H4 (cell line): ENCODE measurements at regions not wholly inside any gene's neighbourhood (a gene's known extent, or its start where the extent isn't known, plus 50 kb on each side); places are given as distances from the start of the nearest gene placed in this dataset.
"Not testable (repeated sequence)": the region's sequence is repeated elsewhere in the genome, so short reads cannot be mapped to it uniquely, and the experiment has no call there.

Experiments used
- DNase-seq: peaks from one replicate; pipeline ENCODE4 v3.0.0-alpha.2; 2015; ENCODE audit warnings: low spot score

GRCh38 chr21:28704746-28705145 is 287.9 kb downstream of the LTN1 start:
- peak; percentile 8 for DNase-seq

- DNase-seq, result no peak
These were observed 288.8 kb downstream of the LTN1 start for GRCh38 chr21:28703861-28704260.

DNA sequence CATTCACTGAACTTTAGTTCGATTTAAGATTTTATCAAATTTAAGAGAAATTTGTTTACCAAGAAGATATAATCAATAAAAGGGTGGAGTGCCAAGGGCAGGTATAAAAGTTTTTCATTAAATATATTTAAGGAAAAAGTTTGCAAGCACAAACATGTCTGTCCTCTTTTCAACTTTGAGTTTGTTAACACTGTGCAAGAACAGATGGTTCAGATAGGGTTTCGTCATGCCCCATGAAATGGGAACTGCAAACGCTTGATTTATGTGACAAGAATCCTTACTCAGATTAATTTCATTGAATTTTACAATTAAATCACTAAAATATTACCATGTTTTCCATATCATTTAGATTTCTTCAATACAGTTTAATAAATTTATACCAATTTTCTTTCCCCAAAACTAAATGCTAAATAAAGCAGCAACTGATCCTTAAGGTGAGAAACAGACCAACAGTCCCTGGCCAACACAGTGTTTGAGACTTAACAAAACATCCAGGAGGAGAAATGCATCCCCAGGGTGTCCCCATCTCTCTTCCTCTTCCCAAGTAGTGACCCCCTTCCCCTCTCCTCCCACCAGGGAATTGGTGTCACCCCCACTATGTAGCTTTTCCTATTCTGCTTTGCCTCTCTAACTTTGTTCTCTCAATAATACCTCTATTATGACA is 292.9 kb downstream of the LTN1 start:
- DNase-seq, result no peak

- no peak for DNase-seq
These were observed 293.5 kb downstream of the LTN1 start for GRCh38 chr21:28699186-28699585.

DNA sequence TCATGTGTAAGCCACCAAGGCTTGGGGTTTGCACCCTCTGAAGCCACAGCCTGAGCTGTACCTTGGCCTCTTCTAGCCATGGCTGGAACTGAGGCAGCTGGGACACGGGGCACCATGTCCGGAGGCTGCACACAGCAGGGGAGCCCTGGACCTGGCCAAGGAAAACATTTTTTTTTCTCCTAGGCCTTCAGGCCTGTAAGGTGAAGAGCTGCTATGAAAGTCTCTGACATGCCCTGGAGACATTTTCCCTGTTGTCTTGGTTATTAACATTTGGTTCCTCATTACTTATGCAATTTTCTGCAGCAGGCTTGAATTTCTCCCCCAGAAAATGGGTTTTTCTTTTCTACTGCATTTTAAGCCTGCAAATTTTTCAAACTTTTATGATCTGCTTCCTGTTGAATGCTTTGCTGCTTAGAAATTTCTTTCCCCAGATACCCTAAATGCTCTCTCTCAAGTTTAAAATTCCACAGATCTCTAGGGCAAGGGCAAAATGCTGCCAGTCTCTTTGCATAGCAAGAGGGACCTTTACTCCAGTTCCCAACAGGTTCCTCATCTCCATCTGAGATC is 295.8 kb downstream of the LTN1 start:
- DNase-seq, result no peak

- DNase-seq, result no peak
These were observed 299.2 kb downstream of the LTN1 start for GRCh38 chr21:28693476-28693875.

GRCh38 chr21:28690196-28690595 is 302.5 kb downstream of the LTN1 start:
- DNase-seq, result no peak

DNA sequence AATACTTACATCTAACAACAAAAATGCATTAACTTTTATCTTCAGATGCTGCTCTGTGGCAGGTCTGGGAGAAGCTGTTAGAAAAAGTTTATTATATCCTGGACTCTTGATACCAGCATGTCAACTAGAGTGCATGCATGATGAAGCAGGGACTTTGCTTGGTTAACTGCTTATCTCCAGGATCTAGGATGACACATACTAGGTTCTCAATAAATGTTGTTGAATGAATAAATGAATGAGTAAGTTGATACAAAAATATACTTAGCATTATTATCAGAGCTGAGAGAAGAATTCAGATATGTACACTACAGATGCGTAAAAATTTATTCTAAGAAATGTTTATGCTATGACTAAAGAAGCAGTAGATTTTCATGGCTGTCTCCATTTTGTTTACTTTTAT is 304.3 kb downstream of the LTN1 start:
- DNase-seq, result no peak

- DNase-seq, result no peak
These were observed 305.1 kb downstream of the LTN1 start for GRCh38 chr21:28687586-28687985.

- no peak for DNase-seq
These were observed 308.5 kb downstream of the LTN1 start for GRCh38 chr21:28683982-28684752.

- DNase-seq, result not testable (repeated sequence)
These were observed 309.8 kb downstream of the LTN1 start for GRCh38 chr21:28682884-28683283.

DNA sequence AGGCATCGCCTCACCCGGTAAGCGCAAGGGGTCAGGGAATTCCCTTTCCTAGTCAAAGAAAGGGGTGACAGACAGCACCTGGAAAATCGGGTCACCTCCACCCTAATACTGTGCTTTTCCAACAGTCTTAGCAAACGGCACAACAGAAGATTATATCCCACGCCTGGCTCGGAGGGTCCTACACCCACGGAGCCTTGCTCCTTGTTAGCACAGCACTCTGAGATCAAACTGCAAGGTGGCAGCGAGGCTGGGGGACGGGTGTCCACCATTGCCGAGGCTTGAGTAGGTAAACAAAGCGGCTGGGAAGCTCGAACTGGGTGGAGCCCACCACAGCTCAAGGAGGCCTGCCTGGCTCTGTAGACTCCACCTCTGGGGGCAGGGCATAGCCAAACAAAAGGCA is 315.6 kb downstream of the LTN1 start:
- not testable (repeated sequence) for DNase-seq

DNA sequence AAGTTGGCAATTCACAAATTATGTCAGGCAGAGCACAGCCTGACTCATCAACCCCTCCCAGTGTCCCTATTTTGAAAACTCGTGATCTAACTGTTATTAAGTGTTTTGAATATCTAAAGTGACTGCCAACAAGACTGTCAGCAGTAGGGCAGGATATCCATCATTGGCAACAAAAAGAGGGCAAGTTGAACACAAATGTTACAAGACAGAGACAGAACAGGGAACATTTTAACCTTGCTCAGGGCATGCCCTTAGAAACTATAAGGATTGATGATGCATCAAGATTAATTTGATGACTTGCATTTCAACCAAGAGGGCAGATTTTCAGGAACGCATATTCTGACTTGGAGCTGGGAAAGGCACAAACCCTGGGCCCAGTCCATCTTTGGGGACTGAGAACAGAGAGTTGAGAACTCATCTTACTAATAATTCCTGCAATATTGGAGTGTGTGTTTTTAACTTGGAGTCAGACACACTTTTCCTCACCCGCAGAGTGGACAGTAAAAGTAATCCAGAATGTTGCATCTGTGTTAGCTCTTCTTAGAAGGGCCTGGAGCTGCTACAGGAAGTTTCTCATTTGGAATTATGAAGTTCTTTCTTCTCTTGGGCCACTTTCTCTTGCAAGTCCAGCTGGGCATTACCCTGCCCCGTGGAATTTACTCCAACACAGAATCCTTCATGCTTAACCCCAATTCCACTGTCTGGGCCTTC is 317.2 kb downstream of the LTN1 start:
- no peak for DNase-seq

GRCh38 chr21:28674763-28675162 is 317.9 kb downstream of the LTN1 start:
- no peak for DNase-seq

- DNase-seq, result no peak
These were observed 321.0 kb downstream of the LTN1 start for GRCh38 chr21:28671549-28672195.

DNA sequence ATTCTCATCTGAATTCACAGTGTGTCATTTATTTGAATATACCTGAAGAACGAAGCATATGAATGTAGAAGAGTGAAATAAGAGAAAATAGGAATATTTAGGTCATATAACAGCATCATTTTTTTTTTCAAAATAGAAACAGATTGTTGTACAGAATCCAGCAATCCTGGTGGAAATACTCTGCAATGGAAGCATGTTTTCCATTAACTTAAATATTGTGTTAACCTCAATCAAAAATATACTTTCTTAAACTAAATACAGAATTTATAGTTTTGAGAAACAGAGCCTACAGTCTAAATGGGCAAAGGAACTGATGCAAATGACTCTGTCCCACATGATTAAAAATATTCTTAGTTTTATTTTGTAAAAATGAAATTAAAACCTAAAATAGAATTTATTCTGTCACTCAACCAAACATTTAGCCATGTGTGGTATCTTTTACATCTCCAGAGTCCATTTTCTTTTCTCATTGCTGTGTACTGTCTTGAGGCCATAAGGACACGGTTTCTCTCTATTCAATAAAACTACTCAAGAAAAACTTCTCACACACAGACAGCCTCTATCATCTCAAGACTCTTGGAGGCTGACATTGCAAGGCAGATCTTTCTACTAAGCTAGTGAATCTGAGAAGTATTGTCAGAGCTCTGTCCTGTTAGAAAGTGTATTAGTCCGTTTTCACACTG is 322.6 kb downstream of the LTN1 start:
- DNase-seq, result no peak

- no peak for DNase-seq
These were observed 323.4 kb downstream of the LTN1 start for GRCh38 chr21:28669321-28669720.

- DNase-seq, result no peak
These were observed 328.9 kb downstream of the LTN1 start for GRCh38 chr21:28663754-28664153.

DNA sequence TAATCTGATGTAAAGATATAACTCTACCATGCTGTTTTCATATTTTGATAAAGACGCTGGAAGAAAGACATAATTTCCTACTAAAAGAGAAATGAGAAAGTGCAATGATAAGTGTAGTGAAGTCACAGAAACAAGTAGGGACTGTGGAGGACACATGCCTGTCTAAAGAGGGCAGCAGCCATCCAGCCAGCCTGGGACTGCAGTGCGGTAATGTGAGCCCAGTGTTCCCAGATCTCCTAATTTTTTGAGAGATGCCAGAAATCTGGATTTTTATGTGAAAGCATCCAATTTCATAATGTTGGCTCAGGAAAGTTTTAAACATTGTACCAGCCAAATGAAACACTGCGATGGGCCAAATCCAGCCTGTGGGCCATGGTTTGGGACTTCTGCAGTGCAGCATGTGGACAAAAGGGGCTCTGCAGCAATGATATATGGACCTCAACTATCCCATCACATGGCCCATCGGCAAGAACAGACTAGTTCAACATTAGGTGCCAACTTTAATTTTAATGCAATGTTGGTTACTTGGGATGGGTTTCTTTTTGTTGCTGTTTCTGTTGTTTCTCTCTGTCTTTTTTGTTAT is 329.5 kb downstream of the LTN1 start:
- DNase-seq, result no peak

DNA sequence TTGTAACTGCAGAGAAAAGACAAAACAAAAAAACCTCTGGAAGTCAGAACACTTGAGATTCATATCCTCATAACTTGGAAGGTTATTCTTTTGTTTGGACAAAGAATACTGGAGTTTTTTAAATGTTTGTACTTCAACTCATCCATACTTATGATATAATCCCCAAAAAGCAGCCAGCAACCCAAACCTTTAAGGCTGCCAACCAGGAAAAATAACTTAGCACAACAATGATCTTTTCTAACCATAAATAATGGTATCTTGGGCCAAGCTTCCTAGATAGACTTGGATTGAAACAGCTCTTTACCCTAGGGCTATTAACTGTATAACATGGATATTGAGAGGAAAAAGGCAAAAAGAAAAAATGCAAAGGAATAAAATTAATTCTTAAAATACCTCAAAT is 335.1 kb downstream of the LTN1 start:
- DNase-seq, result no peak

- DNase-seq, result no peak
These were observed 337.2 kb downstream of the LTN1 start for GRCh38 chr21:28655471-28655870.
